HK-2 (cell line): ENCODE measurements at regions not wholly inside any gene's neighbourhood (a gene's known extent, or its start where the extent isn't known, plus 50 kb on each side); places are given as distances from the start of the nearest gene placed in this dataset.
"Not testable (repeated sequence)": the region's sequence is repeated elsewhere in the genome, so short reads cannot be mapped to it uniquely, and the experiment has no call there.

Source experiments
- DNase-seq: peaks from one replicate; pipeline ENCODE4 v3.0.0-alpha.2; 2018; ENCODE audit not compliant: unreplicated experiment

DNA sequence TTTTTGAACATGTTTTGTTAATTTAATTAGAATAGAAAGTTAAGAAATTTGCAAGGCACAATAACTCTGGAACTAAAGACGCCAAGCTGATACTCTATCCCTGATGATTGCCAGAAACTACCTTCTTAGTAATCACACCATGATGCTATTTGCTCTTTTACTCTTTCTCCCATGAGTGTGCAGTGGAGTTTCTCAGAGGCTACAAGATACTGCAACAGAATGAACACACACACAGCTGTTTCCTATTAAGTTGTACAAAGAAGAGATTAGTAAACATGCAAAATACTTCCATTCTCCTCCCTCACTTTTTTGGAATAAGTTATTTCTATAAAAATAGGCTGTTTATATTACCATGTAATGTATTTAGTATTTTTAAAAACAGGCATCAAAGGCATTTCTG, 1367.5 kb downstream of the AACS start:
- DNase-seq, result no peak

DNA sequence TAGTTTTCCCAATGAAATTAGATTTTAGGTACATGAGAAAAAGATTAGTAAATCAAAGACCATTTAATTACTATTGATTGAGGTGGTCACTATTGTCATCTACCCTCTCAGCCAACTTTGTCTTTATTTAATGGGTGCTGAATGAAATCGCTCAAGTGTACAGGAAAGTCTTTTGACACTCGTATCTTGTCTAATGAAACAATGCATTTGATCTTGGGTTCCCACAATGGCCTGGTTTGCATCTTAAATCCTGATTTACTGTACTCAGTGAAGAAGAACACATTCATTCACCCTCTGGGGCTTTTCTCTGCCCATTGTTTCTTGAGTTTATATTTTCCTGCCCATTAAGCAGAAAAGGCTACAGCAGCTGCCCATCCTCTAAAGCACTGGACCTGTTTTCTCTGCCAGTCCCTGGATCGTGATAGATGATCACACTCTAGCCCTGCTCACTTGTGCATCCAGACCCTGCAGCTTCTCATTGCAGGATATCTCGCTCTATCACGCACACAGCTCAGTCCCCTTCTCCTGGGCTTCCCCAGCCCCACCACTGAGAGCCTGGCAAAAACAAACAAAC, 1369.3 kb downstream of the AACS start:
- DNase-seq, result no peak

DNA sequence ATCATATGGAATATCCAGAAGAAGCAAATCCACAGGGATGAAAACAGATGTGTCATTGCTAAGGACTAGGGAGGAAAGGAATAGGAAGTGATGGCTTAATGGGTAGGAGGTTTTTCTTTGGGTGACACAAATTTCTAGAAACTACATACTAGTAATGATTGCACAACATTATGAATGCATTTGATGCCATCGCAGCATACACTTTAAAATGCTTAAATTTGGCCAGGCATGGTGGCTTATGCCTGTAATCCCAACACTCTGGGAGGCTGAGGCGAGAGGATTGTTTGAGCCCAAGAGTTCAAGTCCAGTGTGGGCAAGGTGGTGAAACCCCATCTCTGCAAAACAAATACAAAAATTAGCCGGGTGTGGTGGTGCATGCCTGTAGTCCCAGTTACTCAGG, 1370.8 kb downstream of the AACS start:
- DNase-seq, result no peak

DNA sequence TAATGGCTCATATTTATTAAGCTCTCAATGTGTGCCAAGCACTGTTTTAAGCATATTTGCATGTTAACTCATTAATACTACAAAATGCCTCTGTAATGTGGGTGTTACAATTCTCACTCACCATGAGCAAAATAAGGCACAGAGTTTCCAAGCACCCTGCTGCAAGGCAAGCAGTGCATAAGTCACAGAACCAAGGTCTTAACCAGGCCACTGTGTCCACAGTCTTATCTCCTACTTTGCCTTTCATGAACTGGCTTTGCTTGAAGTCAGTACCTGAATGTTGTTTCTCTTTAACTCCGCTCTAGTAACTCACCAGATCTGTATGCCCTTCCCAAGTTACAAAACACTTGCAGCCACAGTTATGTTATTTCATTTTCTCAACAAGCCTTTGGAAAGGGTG, 1372.7 kb downstream of the AACS start:
- DNase-seq, result no peak

DNA sequence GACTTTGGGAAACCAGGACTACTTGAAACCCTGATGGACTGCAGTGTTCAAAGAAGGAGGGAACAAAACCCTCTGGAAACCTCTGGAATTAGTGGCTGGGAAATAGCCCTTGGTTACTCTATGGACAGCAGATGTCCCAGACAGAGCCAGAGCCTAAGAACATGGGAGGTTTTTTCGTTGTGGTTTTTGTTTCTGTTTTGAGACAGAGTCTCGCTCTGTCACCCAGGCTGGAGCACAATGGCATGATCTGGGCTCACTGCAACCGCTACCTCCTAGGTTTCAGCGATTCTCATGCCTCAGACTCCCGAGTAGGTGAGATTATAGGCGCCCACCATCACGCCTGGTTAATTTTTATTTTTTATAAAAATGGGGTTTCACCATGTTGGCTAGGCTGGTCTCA, 1378.7 kb downstream of the AACS start:
- DNase-seq, result no peak

DNA sequence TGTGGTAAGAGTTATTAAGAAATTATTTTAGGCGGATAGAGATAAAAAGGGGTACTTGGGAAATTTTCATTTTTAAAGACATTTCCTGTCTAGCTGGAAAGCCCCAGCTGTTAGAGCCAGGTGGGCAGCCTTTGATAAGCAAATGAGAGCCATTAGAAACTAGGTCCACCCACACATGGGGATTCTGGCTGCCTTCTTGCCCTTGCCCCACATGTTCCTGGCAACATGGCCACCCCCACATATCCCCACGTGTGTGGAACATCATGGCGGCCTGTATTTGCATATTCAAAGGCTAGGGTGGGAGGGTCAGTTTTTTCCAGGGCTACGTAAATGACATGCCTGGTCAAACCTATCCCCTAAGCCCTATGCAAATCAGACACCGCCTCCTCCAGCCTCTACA, 1382.1 kb downstream of the AACS start:
- no peak for DNase-seq

DNA sequence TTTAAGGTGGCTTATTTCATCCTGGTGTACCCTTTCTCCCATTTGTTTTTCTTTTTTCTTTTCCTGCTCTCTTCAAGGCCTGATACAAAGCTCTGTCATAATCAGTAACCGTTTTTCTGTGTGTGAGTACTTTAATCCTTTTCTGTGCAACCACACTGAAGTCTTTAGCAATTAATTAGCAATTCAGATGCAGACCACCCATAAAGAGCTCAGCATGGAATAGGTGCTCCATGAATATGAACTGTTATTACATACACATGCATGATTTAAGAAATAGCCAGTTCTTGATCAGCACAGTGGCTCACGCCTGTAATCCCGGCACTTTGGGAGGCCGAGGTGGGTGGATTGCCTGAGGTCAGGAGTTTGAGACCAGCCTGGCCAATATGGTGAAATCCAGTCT, 1386.6 kb downstream of the AACS start:
- no peak for DNase-seq

DNA sequence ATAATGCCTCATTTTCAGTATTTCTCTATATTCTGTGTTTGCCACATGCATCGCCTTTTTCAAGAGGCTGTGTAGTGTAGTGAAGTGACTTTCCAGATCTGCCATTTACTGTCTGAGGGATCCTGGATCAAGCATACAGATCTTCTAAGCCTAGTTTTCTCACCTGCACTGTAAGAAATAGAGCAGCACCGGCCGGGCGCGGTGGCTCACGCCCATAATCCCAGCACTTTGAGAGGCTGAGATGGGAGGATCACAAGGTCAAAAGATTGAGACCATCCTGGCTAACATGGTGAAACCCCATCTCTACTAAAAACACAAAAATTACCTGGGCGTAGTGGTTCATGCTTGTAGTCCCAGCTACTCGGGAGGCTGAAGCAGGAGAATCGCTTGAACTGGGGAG, 1387.5 kb downstream of the AACS start:
- DNase-seq, result not testable (repeated sequence)

DNA sequence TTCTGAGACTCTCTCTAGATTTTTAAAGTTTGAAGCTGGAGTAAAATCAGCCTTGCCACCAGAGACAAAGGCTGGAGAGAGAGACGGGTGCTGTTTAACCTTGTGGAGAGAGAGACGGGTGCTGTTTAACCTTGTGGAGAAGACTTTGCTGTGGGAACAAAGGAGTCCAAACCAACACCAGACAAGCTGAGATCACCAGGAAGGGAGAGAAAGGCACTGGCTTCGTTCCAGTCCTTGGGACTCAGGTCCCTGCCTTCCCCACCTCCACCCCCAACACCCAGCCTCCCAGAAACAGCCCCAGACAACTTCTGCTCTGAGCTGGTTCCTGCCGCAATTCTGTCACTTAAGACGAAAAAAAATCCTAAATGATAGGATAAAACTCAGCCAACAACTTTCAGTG, 1389.3 kb downstream of the AACS start:
- no peak for DNase-seq

DNA sequence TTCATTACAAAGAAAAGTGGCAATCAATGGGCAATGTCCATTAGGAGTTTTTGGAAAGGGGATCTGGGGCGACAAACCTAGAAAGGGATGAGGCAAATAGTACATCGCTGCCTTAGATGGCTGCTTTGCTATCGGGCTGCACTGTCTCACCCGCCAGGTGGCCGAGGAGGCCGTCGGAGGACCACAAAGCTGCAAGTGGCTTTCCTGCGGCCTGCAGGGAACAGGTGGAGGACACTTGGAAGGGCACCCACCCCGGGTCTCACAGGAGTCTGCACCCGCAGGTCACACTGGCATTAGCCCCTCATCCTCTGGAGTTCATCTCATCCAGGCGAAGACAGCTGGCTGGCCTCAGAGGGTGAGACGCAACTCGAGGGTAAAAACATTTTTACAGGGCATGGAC, 1392.5 kb downstream of the AACS start:
- DNase-seq, result no peak

DNA sequence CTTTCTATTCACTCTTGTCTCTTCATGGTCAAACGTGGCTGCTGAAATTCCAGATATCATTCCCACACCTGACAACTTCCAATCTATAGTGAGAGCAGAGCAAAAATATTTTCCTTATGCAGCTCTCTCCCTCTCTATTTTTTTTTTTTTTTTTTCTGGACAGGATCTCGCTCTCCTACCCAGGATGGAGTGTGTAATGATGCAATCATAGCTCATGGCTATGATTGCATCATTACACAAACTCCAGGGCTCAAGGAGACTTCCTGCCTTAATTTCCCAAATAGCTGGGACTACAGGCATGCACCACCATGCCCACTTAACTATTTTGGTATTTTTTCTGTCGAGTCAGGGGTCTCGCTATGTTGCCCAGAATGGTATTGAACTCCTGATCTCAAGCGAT, 1398.9 kb downstream of the AACS start:
- no peak for DNase-seq

DNA sequence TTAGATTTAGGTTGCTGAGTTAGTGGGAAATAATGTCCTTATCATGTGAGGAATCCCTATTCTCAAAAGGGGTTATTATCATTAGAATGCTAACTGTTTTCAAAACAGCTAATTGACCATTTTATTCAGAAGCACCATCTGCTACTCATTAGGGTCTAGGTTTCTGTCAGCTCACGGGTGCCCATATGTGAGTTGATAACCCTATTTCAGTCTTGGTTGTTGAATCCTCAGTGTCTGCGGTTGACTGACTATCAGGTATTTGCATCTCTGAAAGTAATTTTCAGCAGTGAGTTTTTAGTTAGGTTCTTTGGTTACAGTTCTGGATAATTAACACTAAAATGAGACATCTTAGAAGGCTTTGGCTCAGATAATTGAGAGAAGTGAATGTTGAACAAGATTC, 1404.0 kb downstream of the AACS start:
- DNase-seq, result no peak

DNA sequence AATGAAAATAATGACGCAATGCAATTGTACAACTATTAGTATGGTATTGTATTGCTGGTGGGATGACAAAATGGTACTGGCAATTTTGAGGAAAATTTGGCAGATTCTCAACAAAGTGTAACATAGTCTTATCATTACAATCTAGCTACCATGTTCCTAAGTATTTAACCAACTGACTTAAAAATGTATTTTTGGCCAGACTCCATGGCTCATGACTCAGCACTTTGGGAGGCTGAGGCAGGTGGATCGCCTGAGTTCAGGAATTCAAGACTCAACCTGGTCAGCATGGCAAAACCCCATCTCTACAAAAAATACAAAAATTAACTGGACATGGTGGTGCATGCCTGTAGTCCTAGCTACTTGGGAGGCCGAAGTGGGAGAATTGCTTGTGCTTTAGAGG, 1409.5 kb downstream of the AACS start:
- no peak for DNase-seq

DNA sequence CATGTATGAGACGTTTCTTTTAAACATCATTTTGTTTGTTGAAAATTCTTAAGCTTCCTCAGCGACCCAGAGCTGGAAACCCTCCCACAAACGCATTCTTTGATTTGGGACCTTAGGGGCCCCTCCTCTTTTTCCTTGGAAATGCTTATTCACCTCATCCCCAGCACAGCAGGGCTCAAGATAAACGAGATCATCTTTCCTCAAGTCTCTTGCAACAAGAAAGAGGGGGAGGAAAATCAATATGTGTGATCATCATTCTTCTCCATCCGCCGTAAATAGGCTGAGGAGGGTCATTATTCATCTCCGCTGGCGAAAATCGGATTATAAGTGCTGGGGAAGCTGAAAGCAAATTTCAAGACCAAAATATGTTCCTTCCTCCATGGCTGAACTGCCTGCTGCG, 1415.2 kb downstream of the AACS start:
- DNase-seq, result no peak

DNA sequence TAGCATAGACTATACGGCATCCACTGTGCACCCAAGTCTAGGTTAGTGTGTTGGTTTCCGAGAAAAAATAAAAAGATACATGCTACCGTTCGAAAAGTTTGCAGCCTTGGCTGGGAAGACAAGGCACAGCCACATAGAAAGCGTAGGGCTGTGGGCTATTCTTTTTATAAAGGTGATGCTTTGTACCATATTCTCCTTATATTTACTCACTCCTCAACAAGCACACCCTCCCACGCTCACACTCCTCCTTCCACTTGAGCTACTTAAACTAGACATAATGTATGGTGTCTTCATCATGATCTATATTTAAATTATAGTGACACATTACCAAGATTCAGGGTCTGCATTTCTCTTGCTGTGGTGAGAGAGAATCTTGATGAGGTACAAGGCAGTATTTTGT, 1416.5 kb downstream of the AACS start:
- no peak for DNase-seq

DNA sequence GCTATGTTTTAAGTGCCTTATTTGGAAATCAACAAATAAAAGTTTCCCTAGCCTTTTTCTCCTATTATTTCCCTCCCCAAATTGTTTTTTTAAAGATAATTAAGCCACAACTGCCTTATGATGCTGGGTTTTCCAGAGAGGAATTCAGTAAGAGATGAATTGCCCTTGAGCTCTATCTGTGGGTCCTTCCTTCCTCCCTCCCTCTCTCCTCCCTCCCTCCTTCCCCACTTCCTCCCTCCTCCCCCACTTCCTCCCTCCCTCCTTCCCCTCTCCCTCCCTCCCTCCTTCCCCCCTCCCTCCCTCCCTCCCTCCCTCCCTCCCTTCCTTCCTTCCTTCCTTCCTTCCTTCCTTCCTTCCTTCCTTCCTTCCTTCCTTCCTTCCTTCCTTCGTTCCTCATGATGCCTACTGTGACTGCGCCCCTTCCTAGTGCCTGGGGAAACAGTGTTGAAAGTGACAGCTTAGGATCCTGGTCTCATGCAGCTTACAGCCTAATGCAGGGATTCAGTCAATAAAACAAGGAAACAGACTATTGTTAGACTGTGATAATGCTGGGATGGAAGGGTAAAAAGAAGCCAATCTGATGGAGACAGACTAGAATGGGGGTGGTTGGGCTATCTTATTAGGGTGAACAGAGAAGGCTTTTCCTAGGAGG, 1417.1 kb downstream of the AACS start:
- DNase-seq, result no peak

DNA sequence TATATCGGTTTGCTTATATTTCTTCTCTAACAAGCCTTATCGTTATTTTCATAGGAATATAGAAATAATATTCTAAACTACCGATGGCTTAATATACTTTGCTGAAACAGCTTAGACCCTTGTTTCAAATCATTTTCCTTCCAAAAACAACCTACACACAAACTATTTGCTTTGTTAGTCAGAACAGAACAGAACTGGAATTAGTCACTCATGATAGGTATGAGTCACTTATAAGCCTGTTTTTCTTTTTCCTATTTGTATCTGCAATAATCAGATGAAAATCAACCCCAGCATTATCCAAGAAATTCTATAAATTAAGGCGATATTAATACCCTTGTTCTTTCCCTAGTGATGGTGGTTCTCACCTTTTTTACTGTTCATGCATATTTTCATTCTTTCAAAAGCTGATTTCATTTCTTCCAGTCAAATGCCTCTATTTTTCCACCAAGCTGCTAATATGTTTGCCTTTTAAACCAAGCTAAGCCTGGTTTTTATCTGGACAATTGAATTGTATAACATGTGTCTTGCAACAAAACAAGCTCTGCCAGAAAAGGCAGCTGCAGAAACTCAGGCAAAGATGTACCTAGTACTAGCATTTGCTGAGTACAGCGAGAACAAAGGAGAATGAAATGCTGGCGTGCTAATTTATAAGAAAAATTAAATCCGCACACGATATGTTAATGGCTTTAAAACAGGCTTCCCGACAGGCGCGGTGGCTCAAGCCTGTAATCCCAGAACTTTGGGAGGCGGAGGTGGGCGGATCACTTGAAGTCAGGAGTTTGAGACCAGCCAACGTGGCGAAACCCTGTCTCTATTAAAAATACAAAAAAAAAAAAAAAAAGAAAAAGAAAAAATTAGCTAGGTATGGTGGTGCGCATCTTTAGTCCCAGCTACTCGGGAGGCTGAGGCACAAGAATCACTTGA, 1418.2 kb downstream of the AACS start:
- no peak for DNase-seq

DNA sequence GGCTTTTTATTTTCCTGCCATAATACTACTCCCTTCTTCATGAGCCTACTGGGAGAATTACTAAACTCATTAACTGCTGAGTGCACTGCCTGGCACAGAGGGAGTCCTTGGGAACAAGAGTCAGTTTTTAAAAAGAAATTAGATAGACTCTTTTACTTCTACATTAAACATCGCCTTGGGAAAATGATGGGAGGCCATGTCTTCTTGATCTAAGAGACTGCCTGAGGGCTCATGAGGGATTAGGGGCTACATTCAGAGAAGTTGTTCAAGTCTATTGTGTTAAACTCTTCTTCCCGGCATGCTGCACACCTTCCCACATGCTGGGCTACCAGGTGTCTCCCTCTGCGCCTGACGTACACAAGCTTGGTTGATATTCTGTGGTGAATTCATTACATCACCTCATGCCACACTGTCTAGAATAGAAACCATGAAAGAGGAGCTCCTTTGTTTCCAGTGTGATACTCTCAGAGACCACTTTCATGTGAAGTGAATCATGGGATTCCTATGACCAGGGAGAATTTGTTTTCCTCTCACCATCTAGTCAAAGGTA, 1422.3 kb downstream of the AACS start:
- no peak for DNase-seq

DNA sequence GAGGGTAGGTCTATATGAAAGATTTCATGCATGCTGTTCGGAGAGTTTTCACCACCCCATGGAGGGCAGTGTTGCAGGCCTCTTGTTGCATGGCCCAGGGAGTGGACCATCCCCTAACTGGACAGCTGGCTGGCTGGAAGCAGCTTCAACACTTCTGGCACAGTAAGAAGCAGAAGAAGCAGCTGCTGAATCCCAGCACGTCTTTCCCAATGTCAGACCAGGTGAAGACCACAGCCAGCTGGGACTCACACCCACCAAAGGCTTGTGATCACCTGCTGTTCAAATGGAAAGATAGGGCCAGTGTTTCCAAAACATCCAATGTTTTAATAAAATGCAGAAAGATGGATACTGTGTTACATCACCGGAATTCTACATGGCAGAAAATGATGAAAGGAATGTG, 1423.6 kb downstream of the AACS start:
- DNase-seq, result no peak

DNA sequence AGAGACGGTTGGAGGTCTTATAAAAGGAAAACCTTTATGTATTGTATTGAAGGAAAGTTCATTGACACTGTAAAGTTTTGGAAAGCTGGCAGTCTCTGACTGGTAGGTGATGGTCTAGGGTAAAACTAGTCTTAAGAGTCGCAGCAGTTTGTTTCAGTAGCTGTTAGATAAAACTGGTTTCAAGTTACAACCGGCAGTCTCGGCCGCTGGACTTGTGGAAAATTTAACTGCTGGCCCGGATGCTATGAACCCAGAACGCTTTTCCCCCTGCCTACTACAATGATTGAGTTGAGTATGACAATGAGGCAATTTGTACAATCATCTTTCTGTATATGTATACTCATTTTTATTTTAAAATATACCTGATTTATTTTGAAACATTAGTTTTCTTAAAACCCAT, 1426.9 kb downstream of the AACS start:
- DNase-seq, result no peak

DNA sequence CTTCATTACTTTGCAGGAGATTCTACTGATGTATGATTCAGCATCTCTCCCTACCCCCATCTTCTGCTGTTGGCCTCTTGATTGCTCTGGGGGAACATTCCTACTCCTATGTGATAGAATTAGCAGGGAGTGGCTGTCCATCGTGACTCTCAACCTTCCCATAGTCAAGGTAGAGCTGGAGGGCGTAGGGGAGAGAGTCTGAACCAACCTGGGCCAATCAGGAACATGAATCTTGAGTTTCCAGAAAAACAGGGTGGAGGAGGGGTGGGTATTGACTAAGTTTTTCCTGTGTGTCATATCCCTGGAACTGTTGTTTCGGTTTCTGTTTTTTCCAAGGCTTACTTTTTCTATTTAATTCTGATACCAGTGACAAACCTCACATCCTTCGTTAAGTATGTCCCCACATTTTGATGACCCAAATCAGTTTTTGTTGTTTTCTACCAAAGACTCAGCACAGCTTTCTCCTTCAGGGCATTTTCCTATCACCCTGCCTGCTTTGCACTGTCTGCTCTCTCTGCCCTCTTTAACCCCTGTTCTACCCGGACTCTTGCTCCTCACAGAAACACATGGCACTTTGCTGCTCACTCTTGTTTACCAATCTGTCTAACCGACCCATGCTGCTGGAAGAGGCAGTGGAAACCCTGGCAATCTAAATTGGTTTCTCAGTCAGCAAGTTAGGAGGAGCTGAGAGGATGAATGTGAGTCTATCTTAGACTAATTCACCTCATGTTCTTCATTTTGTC, 1428.3 kb downstream of the AACS start:
- no peak for DNase-seq

DNA sequence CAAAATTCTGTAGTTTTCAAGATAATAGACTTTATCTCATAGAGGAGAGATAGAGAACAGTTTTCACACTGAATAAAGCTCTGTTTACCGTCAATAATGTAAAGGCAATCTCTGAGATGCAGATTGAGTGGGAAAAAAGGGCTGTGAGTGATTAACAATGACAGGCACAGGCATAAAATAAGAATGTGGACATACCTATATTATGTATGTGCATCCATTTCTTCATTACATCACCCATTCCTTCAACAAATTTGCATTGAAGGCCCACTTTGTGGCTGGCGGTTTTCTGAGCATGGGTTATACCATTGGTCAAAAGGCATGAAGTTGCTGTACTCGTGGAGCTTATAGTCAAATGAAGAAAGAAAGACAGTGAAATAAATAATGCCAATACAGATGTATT, 1431.0 kb downstream of the AACS start:
- no peak for DNase-seq
